ENCODE measurements at regions not wholly inside any gene's neighbourhood (a gene's known extent, or its start where the extent isn't known, plus 50 kb on each side); places are given as distances from the start of the nearest gene placed in this dataset.

GRCh38 chr2:82839036-82839435 is 1620.0 kb downstream of the SUCLG1 start:
- no peak for TF ChIP-seq GATA3 (IDR thresholded peaks at IDR 0.05; ENCODE audit: low read depth, low read length)
- no peak for TF ChIP-seq GATA2 (IDR thresholded peaks at IDR 0.05; ENCODE audit: low read depth, low read length)

- no peak for TF ChIP-seq GATA2 (IDR thresholded peaks at IDR 0.05; ENCODE audit: low read depth, low read length)
- no peak for TF ChIP-seq GATA3 (IDR thresholded peaks at IDR 0.05; ENCODE audit: low read depth, low read length)
Observed at GRCh38 chr2:82837588-82838304, 1621.3 kb downstream of the SUCLG1 start.

GRCh38 chr2:82834893-82835292 is 1624.2 kb downstream of the SUCLG1 start:
- TF ChIP-seq GATA2 (IDR thresholded peaks at IDR 0.05; ENCODE audit: low read depth, low read length): no peak
- TF ChIP-seq GATA3 (IDR thresholded peaks at IDR 0.05; ENCODE audit: low read depth, low read length): no peak

- no peak for TF ChIP-seq GATA2 (IDR thresholded peaks at IDR 0.05; ENCODE audit: low read depth, low read length)
- TF ChIP-seq GATA3 (IDR thresholded peaks at IDR 0.05; ENCODE audit: low read depth, low read length): no peak
Observed at GRCh38 chr2:82827426-82827825, 1631.7 kb downstream of the SUCLG1 start.

- no peak for TF ChIP-seq GATA2 (IDR thresholded peaks at IDR 0.05; ENCODE audit: low read depth, low read length)
- TF ChIP-seq GATA3 (IDR thresholded peaks at IDR 0.05; ENCODE audit: low read depth, low read length): no peak
Observed at GRCh38 chr2:82826437-82826836, 1632.6 kb downstream of the SUCLG1 start.

- TF ChIP-seq GATA2 (IDR thresholded peaks at IDR 0.05; ENCODE audit: low read depth, low read length) (no peak), GATA3 (IDR thresholded peaks at IDR 0.05; ENCODE audit: low read depth, low read length) (no peak)
Observed at GRCh38 chr2:82825410-82826090, 1633.5 kb downstream of the SUCLG1 start.

DNA sequence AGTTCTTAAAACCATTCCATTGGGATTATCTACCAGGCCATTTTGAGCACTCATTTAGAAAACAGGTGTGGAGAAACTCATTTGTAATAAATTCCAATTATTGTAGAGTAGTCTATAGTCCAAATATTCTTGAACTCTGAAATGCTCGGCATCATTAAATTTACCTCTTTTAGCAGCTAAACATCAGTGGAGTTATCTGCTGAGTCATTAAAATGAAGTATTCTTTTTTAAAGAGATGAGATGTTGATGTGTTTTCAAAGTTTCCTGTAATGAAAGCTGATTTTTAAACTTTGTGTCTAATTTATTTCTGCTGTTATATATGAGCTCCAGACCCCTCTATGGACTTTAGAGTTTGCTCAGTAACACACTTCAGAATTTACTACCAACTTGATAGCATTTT is 1635.2 kb downstream of the SUCLG1 start:
- TF ChIP-seq GATA3 (IDR thresholded peaks at IDR 0.05; ENCODE audit: low read depth, low read length) (no peak), GATA2 (IDR thresholded peaks at IDR 0.05; ENCODE audit: low read depth, low read length) (no peak)

- TF ChIP-seq GATA2 (IDR thresholded peaks at IDR 0.05; ENCODE audit: low read depth, low read length) (no peak), GATA3 (IDR thresholded peaks at IDR 0.05; ENCODE audit: low read depth, low read length) (no peak)
Observed at GRCh38 chr2:82819951-82820350, 1639.1 kb downstream of the SUCLG1 start.

- TF ChIP-seq GATA2 (IDR thresholded peaks at IDR 0.05; ENCODE audit: low read depth, low read length): no peak
- no peak for TF ChIP-seq GATA3 (IDR thresholded peaks at IDR 0.05; ENCODE audit: low read depth, low read length)
Observed at GRCh38 chr2:82814146-82814545, 1644.9 kb downstream of the SUCLG1 start.

DNA sequence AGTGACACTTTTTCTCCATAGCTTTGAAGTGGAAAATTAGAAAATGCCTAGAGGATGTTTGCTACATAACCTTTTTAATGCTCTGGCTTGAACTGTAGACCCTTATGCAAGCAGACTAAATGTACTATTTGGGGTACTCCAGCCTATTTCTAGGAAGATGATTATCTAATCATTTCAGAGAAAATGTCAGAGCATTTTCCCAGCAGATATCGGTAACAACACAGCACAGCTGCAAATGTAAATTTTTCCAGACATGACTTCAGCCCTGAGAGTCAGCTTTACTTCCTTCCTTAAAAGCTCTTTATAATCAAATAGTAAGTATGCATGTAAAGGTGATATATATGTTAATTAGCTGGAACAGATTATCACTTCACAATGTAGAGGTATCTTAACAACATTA is 1647.1 kb downstream of the SUCLG1 start:
- TF ChIP-seq GATA2 (IDR thresholded peaks at IDR 0.05; ENCODE audit: low read depth, low read length): no peak
- TF ChIP-seq GATA3 (IDR thresholded peaks at IDR 0.05; ENCODE audit: low read depth, low read length): no peak

GRCh38 chr2:82803307-82803706 is 1655.8 kb downstream of the SUCLG1 start:
- TF ChIP-seq GATA3 (IDR thresholded peaks at IDR 0.05; ENCODE audit: low read depth, low read length) (no peak), GATA2 (IDR thresholded peaks at IDR 0.05; ENCODE audit: low read depth, low read length) (no peak)

DNA sequence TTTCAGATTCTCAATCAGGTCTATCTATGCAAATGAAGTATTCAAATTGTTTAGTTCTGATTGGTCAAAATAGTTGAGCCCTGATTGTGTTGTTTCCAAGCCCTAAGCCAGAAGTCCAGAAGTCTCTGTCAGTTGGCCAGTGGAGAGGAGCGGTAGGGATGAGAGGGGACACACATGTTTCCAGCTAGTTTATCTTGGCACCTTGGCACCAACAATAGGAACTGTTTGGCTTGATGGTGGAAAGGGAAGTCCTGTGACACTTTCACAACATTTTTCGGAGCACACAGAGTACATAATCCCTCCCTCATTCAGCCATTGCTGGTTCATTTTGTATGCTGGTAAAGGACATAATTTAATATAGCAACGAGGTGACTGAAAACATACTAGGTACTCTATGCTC is 1661.6 kb downstream of the SUCLG1 start:
- no peak for TF ChIP-seq GATA3 (IDR thresholded peaks at IDR 0.05; ENCODE audit: low read depth, low read length)
- no peak for TF ChIP-seq GATA2 (IDR thresholded peaks at IDR 0.05; ENCODE audit: low read depth, low read length)

DNA sequence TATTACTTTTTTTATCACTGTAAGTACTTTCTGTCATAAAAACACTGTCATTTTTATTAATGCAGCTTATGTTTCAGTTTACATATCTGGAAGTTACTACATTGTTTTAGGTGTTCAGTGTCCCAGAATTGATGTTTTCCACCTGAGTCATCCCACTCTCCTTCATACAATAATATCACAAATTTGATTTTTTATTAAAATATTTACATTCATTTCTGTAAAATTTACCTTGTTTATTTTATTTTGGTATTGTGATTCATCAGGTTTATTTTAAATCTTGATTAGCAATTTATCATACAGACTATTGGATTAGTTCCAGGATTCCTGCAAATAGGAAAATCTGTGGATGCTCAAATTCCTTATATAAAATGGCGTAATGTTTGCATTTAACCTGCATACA is 1662.9 kb downstream of the SUCLG1 start:
- TF ChIP-seq GATA3 (IDR thresholded peaks at IDR 0.05; ENCODE audit: low read depth, low read length) (no peak), GATA2 (IDR thresholded peaks at IDR 0.05; ENCODE audit: low read depth, low read length) (no peak)

DNA sequence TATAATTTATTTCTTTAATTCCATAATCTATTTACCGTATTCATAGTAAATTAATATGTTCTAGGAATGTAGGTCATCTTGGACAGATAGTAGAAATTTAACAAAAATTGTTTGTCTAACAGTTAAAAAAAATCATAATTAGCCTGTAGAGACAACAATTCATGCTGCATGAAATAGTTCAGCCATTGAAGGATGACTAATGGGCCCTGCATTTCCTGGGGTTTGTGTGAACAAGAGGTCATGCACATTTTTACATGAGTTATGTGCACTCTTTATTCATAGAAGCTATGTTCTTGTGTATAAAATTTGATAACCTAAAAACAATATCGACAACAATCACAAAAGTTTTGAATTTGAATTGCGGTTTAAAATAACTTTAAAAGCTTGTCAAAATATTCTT is 1663.6 kb downstream of the SUCLG1 start:
- TF ChIP-seq GATA2 (IDR thresholded peaks at IDR 0.05; ENCODE audit: low read depth, low read length): no peak
- no peak for TF ChIP-seq GATA3 (IDR thresholded peaks at IDR 0.05; ENCODE audit: low read depth, low read length)

Measured in SH-SY5Y (cell line).